ENCODE measurements at regions not wholly inside any gene's neighbourhood (a gene's known extent, or its start where the extent isn't known, plus 50 kb on each side); places are given as distances from the start of the nearest gene placed in this dataset.

DNA sequence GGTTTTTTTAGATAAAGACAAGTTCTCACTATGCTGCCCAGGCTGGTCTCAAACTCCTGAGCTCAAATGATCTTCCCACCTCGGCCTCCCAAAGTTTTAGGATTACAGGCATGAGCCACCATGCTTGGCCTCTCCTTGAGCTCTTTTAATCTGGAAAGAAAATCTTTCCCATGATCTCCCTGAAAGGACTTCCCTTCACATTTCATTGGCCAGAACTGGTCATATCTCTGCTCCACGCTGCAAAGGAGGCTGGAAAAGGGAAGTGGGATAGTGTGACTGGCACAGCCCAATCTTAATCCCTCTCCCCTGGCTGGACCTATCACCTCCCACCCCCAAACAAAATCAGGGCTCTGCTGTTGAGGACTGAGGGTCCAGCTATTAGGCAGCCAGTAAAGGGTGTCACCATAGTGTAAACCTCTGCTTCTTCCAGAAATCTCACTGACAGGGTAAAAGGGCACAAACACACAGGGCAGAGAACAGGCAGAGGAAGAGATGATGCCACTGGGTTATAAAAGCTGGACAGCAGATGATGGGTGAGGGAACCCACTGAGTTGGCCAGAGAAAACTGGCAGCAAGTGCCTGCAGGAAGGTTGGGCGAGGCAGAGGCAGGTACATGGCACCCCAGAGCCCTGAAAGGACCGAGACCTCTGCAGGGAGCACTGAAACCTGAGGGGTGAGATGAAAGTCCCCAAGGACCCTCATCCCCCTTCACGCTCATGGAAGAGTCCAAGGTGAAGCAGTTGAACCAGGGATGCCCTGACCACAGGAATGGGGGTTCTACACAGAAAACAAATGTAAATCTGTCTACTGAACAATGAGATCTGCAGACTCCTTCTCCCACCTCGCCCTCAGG lies 83.1 kb upstream of the PTPN1 start:
- TF ChIP-seq FOXK1 (CRISPR knock-in tag; IDR thresholded peaks at IDR 0.05), result no peak
- TF ChIP-seq CTCF (IDR thresholded peaks at IDR 0.05), result no peak
- TF ChIP-seq, protein P1, sequence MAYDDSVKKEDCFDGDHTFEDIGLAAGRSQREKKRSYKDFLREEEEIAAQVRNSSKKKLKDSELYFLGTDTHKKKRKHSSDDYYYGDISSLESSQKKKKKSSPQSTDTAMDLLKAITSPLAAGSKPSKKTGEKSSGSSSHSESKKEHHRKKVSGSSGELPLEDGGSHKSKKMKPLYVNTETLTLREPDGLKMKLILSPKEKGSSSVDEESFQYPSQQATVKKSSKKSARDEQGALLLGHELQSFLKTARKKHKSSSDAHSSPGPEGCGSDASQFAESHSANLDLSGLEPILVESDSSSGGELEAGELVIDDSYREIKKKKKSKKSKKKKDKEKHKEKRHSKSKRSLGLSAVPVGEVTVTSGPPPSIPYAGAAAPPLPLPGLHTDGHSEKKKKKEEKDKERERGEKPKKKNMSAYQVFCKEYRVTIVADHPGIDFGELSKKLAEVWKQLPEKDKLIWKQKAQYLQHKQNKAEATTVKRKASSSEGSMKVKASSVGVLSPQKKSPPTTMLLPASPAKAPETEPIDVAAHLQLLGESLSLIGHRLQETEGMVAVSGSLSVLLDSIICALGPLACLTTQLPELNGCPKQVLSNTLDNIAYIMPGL (CRISPR knock-in tag; IDR thresholded peaks at IDR 0.05), result no peak
- TF ChIP-seq ARID4B (CRISPR knock-in tag; IDR thresholded peaks at IDR 0.05; ENCODE audit: borderline replicate concordance), result no peak

Measured in WTC11 (cell line).